ENCODE measurements at regions not wholly inside any gene's neighbourhood (a gene's known extent, or its start where the extent isn't known, plus 50 kb on each side); places are given as distances from the start of the nearest gene placed in this dataset.

DNA sequence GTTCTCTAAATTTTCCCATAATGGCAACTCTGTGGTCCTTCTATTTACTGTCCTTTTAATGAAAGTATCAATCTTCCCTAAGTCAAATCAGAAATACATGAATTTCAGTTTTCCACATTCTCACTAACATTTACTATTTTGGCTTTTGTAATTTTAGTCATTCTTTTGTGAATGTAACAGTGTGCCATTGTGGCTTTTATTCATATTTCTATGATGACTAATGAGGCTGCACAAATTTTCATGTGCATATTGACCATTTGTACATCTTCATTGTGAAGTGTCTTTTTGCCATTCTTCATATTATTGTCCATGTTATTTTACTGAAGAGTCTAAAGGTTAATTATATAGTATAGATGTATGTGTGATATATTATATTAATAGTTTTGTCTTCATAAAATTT lies 431.0 kb upstream of the BRINP3 start (continued):
- TF ChIP-seq, protein P1, sequence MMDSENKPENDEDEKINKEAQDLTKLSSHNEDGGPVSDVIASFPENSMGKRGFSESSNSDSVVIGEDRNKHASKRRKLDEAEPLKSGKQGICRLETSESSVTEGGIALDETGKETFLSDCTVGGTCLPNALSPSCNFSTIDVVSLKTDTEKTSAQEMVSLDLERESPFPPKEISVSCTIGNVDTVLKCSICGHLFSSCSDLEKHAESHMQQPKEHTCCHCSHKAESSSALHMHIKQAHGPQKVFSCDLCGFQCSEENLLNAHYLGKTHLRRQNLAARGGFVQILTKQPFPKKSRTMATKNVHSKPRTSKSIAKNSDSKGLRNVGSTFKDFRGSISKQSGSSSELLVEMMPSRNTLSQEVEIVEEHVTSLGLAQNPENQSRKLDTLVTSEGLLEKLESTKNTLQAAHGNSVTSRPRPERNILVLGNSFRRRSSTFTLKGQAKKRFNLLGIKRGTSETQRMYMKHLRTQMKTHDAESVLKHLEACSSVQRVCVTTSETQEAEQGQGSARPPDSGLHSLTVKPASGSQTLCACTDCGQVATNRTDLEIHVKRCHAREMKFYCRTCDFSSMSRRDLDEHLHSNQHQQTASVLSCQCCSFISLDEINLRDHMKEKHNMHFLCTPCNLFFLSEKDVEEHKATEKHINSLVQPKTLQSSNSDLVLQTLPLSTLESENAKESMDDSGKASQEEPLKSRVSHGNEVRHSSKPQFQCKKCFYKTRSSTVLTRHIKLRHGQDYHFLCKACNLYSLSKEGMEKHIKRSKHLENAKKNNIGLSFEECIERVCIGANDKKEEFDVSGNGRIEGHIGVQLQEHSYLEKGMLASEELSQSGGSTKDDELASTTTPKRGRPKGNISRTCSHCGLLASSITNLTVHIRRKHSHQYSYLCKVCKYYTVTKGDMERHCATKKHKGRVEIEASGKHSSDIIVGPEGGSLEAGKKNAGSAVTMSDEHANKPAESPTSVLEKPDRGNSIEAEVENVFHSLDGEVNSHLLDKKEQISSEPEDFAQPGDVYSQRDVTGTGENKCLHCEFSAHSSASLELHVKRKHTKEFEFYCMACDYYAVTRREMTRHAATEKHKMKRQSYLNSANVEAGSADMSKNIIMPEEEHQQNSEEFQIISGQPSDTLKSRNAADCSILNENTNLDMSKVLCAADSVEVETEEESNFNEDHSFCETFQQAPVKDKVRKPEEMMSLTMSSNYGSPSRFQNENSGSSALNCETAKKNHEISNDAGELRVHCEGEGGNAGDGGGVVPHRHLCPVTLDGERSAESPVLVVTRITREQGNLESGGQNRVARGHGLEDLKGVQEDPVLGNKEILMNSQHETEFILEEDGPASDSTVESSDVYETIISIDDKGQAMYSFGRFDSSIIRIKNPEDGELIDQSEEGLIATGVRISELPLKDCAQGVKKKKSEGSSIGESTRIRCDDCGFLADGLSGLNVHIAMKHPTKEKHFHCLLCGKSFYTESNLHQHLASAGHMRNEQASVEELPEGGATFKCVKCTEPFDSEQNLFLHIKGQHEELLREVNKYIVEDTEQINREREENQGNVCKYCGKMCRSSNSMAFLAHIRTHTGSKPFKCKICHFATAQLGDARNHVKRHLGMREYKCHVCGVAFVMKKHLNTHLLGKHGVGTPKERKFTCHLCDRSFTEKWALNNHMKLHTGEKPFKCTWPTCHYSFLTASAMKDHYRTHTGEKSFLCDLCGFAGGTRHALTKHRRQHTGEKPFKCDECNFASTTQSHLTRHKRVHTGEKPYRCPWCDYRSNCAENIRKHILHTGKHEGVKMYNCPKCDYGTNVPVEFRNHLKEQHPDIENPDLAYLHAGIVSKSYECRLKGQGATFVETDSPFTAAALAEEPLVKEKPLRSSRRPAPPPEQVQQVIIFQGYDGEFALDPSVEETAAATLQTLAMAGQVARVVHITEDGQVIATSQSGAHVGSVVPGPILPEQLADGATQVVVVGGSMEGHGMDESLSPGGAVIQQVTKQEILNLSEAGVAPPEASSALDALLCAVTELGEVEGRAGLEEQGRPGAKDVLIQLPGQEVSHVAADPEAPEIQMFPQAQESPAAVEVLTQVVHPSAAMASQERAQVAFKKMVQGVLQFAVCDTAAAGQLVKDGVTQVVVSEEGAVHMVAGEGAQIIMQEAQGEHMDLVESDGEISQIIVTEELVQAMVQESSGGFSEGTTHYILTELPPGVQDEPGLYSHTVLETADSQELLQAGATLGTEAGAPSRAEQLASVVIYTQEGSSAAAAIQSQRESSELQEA (CRISPR knock-in tag; IDR thresholded peaks at IDR 0.05; ENCODE audit: not compliant biosample characterization): no peak
- TF ChIP-seq, protein P2, sequence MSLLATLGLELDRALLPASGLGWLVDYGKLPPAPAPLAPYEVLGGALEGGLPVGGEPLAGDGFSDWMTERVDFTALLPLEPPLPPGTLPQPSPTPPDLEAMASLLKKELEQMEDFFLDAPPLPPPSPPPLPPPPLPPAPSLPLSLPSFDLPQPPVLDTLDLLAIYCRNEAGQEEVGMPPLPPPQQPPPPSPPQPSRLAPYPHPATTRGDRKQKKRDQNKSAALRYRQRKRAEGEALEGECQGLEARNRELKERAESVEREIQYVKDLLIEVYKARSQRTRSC (CRISPR knock-in tag; IDR thresholded peaks at IDR 0.05; ENCODE audit: low read depth): no peak
- TF ChIP-seq, protein P3, sequence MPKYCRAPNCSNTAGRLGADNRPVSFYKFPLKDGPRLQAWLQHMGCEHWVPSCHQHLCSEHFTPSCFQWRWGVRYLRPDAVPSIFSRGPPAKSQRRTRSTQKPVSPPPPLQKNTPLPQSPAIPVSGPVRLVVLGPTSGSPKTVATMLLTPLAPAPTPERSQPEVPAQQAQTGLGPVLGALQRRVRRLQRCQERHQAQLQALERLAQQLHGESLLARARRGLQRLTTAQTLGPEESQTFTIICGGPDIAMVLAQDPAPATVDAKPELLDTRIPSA (CRISPR knock-in tag; IDR thresholded peaks at IDR 0.05; ENCODE audit: borderline replicate concordance): no peak
- TF ChIP-seq, protein P4, sequence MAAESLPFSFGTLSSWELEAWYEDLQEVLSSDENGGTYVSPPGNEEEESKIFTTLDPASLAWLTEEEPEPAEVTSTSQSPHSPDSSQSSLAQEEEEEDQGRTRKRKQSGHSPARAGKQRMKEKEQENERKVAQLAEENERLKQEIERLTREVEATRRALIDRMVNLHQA (CRISPR knock-in tag; IDR thresholded peaks at IDR 0.05): no peak
- TF ChIP-seq, protein P5, sequence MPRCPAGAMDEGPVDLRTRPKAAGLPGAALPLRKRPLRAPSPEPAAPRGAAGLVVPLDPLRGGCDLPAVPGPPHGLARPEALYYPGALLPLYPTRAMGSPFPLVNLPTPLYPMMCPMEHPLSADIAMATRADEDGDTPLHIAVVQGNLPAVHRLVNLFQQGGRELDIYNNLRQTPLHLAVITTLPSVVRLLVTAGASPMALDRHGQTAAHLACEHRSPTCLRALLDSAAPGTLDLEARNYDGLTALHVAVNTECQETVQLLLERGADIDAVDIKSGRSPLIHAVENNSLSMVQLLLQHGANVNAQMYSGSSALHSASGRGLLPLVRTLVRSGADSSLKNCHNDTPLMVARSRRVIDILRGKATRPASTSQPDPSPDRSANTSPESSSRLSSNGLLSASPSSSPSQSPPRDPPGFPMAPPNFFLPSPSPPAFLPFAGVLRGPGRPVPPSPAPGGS (CRISPR knock-in tag; IDR thresholded peaks at IDR 0.05): no peak
- TF ChIP-seq REPIN1 (CRISPR knock-in tag; IDR thresholded peaks at IDR 0.05; ENCODE audit: borderline replicate concordance, low read depth) (no peak), KAT2B (IDR thresholded peaks at IDR 0.05; ENCODE audit: borderline replicate concordance, low read depth, low read length) (no peak), ZNF484 (CRISPR knock-in tag; IDR thresholded peaks at IDR 0.05; ENCODE audit: borderline replicate concordance, low read depth) (no peak)

All from HepG2 (cell line).